ENCODE measurements at regions not wholly inside any gene's neighbourhood (a gene's known extent, or its start where the extent isn't known, plus 50 kb on each side); places are given as distances from the start of the nearest gene placed in this dataset.

GRCh38 chr22:27554106-27554811 is 247.3 kb downstream of the MN1 start:
- H3K27ac ChIP-seq: no peak overlapping the region

GRCh38 chr22:27554841-27555456 is 246.6 kb downstream of the MN1 start:
- no peak for DNase-seq
- Histone ChIP-seq H3K4me3 (ENCODE audit: low read depth, low read length) (no peak overlapping the region), H3K36me3 (no peaks in the 10 kb centered on the region), H3K9me3 (ENCODE audit: severe bottlenecking) (peaks cover 3% of the 10 kb centered on the region), H3K27ac (no peak overlapping the region), H3K27me3 (ENCODE audit: insufficient read depth, low read depth, severe bottlenecking) (no peaks in the 10 kb centered on the region)
- TF ChIP-seq CTCF (IDR thresholded peaks at IDR 0.05; ENCODE audit: low read depth, low read length): no peak

More at GRCh38 chr22:27554106-27554811, 247.3 kb downstream of the MN1 start:
- no peak overlapping the region for H3K4me3 ChIP-seq (ENCODE audit: low read depth, low read length)
- H3K27me3 ChIP-seq (ENCODE audit: insufficient read depth, low read depth, severe bottlenecking): no peaks in the 10 kb centered on the region
- no peaks in the 10 kb centered on the region for H3K36me3 ChIP-seq
- no peak for DNase-seq
- TF ChIP-seq CTCF (IDR thresholded peaks at IDR 0.05; ENCODE audit: low read depth, low read length): no peak
- peaks cover 3% of the 10 kb centered on the region for H3K9me3 ChIP-seq (ENCODE audit: severe bottlenecking)

- no peak for DNase-seq
- H3K36me3 ChIP-seq: no peaks in the 10 kb centered on the region
- H3K27ac ChIP-seq: no peak overlapping the region
- no peaks in the 10 kb centered on the region for H3K27me3 ChIP-seq (ENCODE audit: insufficient read depth, low read depth, severe bottlenecking)
- H3K4me3 ChIP-seq (ENCODE audit: low read depth, low read length): no peak overlapping the region
- no peak for TF ChIP-seq CTCF (IDR thresholded peaks at IDR 0.05; ENCODE audit: low read depth, low read length)
- H3K9me3 ChIP-seq (ENCODE audit: severe bottlenecking): peaks cover 3% of the 10 kb centered on the region
These were observed 245.2 kb downstream of the MN1 start for GRCh38 chr22:27556371-27556770.

GRCh38 chr22:27557286-27558008 is 244.1 kb downstream of the MN1 start:
- no peaks in the 10 kb centered on the region for H3K36me3 ChIP-seq
- no peak for DNase-seq
- H3K27me3 ChIP-seq (ENCODE audit: insufficient read depth, low read depth, severe bottlenecking): no peaks in the 10 kb centered on the region
- TF ChIP-seq CTCF (IDR thresholded peaks at IDR 0.05; ENCODE audit: low read depth, low read length): no peak
- H3K27ac ChIP-seq: no peak overlapping the region
- peaks cover 3% of the 10 kb centered on the region for H3K9me3 ChIP-seq (ENCODE audit: severe bottlenecking)
- no peak overlapping the region for H3K4me3 ChIP-seq (ENCODE audit: low read depth, low read length)

- H3K9me3 ChIP-seq (ENCODE audit: severe bottlenecking): no peaks in the 10 kb centered on the region
- no peaks in the 10 kb centered on the region for H3K27me3 ChIP-seq (ENCODE audit: insufficient read depth, low read depth, severe bottlenecking)
- DNase-seq: no peak
- no peak for TF ChIP-seq CTCF (IDR thresholded peaks at IDR 0.05; ENCODE audit: low read depth, low read length)
- H3K4me3 ChIP-seq (ENCODE audit: low read depth, low read length): no peak overlapping the region
- no peak overlapping the region for H3K27ac ChIP-seq
- H3K36me3 ChIP-seq: no peaks in the 10 kb centered on the region
These were observed 242.7 kb downstream of the MN1 start for GRCh38 chr22:27558658-27559371.
